ENCODE measurements at regions not wholly inside any gene's neighbourhood (a gene's known extent, or its start where the extent isn't known, plus 50 kb on each side); places are given as distances from the start of the nearest gene placed in this dataset.

DNA sequence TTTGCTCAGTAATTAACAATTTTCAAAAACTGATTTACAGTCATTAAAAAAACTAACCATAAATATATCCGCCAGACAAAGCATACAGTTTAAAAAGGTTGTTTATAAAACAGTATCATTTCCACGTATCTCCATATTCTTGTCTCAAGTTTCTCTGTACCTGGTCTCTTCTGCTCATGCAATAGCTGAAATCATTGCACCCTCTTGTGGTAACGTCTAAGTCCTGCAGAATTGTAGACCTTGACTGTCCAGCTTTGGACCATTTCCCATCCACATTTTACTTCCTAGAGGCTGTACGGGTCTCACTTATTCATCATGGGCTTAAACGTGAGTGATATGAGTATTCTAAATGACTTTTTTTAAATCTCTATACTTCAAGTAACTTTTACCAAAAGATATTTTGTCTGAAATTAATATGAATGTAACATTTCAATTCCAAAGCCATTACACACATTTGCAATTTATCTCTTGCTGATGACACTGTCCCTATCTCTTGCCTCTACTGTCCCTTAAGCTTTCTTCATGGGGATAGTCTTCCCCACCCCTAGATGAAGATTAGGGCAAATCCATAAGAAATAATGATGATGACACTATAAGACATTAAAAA is 118.5 kb downstream of the BTC start:
- H3K27ac ChIP-seq (ENCODE audit: low read depth, low read length, poor library complexity, severe bottlenecking): no peak overlapping the region
- no TSS peak for BruUV-seq (replicated peaks)
- H2AFZ ChIP-seq (ENCODE audit: low read length): no peak overlapping the region
- CTCF ChIA-PET (ENCODE audit: unreplicated experiment): no interaction called here
- TF ChIP-seq EZH2phosphoT487 (IDR thresholded peaks at IDR 0.05; ENCODE audit: borderline replicate concordance, low read depth, low read length): no peak
- TF ChIP-seq, protein P1, sequence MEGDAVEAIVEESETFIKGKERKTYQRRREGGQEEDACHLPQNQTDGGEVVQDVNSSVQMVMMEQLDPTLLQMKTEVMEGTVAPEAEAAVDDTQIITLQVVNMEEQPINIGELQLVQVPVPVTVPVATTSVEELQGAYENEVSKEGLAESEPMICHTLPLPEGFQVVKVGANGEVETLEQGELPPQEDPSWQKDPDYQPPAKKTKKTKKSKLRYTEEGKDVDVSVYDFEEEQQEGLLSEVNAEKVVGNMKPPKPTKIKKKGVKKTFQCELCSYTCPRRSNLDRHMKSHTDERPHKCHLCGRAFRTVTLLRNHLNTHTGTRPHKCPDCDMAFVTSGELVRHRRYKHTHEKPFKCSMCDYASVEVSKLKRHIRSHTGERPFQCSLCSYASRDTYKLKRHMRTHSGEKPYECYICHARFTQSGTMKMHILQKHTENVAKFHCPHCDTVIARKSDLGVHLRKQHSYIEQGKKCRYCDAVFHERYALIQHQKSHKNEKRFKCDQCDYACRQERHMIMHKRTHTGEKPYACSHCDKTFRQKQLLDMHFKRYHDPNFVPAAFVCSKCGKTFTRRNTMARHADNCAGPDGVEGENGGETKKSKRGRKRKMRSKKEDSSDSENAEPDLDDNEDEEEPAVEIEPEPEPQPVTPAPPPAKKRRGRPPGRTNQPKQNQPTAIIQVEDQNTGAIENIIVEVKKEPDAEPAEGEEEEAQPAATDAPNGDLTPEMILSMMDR (conservative IDR thresholded peaks at IDR 0.05; ENCODE audit: low read length): peak; percentile 81
- H4K20me1 ChIP-seq (ENCODE audit: insufficient read depth, low read length): no peaks in the 10 kb centered on the region
- H3K4me2 ChIP-seq (ENCODE audit: low read length): no peak overlapping the region
- no peaks in the 10 kb centered on the region for H3K9me2 ChIP-seq (ENCODE audit: insufficient read depth, low read length)
- intact Hi-C loops (cut with micrococcal nuclease; ENCODE audit: unreplicated experiment): loop anchor here (2.0 to 10.0 kb wide), 3 partner anchors 305 to 481 kb away; no protein-coding TSS in a partner anchor
- no peaks in the 10 kb centered on the region for H3K9me3 ChIP-seq (ENCODE audit: low read length)
- H3K4me3 ChIP-seq (ENCODE audit: low read depth, low read length, poor library complexity, severe bottlenecking): no peak overlapping the region
- no peaks in the 10 kb centered on the region for H3K79me2 ChIP-seq (ENCODE audit: insufficient read depth, low read depth, low read length)
- POLR2A ChIA-PET: no interaction called here
- no peaks in the 10 kb centered on the region for H3K36me3 ChIP-seq (ENCODE audit: insufficient read depth, low read length)
- H3K4me1 ChIP-seq (ENCODE audit: insufficient read depth, low read length, poor library complexity, severe bottlenecking): no peaks in the 10 kb centered on the region
- peak; percentile 40 for DNase-seq (ENCODE audit: low spot score)

DNA sequence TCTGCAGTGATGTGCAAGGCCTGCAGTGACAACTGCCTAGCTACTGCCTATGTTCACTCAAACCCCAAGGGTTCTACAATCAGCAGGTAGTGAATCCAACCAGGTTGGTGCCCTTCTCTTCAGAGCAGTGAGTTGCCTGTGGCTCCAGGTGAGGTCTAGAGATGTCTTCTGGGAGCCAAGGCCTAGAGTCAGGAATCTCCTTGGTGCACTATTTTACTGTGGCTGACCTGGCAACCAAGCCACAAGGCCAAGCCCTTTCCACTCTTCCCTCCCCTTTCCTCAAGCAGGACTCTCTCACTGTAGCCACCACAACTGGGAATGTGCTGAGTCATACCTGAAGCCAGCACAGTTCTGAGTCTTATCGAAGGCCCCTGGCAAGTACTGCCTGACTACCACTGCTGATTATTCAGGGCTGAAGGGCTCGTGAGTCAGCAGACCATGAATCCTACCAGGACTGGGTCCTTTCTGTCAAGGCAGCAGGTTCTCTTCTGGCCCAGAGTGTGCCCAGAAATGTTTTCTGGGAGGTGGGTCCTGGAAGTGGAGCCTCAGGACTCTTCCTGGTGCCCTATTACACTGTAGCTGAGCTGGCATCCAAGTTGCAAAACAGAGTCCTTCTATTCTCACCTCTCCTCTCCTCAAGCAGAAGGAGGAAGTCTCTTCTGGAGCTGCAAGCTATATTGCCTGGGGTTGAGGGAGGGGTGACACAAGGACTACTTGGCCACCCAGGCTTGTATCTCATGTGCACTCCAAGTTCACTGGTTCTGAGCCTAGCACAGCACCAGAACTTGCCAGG is 111.6 kb downstream of the BTC start:
- no peaks in the 10 kb centered on the region for H3K36me3 ChIP-seq (ENCODE audit: insufficient read depth, low read length)
- no peak overlapping the region for H3K4me2 ChIP-seq (ENCODE audit: low read length)
- no TSS peak for BruUV-seq (replicated peaks)
- no peaks in the 10 kb centered on the region for H3K9me3 ChIP-seq (ENCODE audit: low read length)
- H3K79me2 ChIP-seq (ENCODE audit: insufficient read depth, low read depth, low read length): no peaks in the 10 kb centered on the region
- intact Hi-C loops (cut with micrococcal nuclease; ENCODE audit: unreplicated experiment): no loop called here
- H3K4me1 ChIP-seq (ENCODE audit: insufficient read depth, low read length, poor library complexity, severe bottlenecking): no peaks in the 10 kb centered on the region
- H2AFZ ChIP-seq (ENCODE audit: low read length): no peak overlapping the region
- no peak for DNase-seq (ENCODE audit: low spot score)
- H4K20me1 ChIP-seq (ENCODE audit: insufficient read depth, low read length): no peaks in the 10 kb centered on the region
- TF ChIP-seq EZH2phosphoT487 (IDR thresholded peaks at IDR 0.05; ENCODE audit: borderline replicate concordance, low read depth, low read length): no peak
- TF ChIP-seq, protein P1 (conservative IDR thresholded peaks at IDR 0.05; ENCODE audit: low read length): no peak
- H3K27ac ChIP-seq (ENCODE audit: low read depth, low read length, poor library complexity, severe bottlenecking): no peak overlapping the region
- H3K4me3 ChIP-seq (ENCODE audit: low read depth, low read length, poor library complexity, severe bottlenecking): no peak overlapping the region
- CTCF ChIA-PET (ENCODE audit: unreplicated experiment): no interaction called here
- POLR2A ChIA-PET: no interaction called here
- H3K9me2 ChIP-seq (ENCODE audit: insufficient read depth, low read length): no peaks in the 10 kb centered on the region

GRCh38 chr4:74692972-74693371 is 101.4 kb downstream of the BTC start:
- ChIA-PET CTCF (ENCODE audit: unreplicated experiment) (no interaction called here), POLR2A (interaction anchor here (0.7 kb wide), 1 partner anchor 211 kb away, joined by 4 read pairs; no protein-coding TSS in a partner anchor)
- Histone ChIP-seq H3K9me3 (ENCODE audit: low read length) (no peaks in the 10 kb centered on the region), H3K4me2 (ENCODE audit: low read length) (no peak overlapping the region), H3K9me2 (ENCODE audit: insufficient read depth, low read length) (no peaks in the 10 kb centered on the region), H3K4me1 (ENCODE audit: insufficient read depth, low read length, poor library complexity, severe bottlenecking) (no peaks in the 10 kb centered on the region), H3K4me3 (ENCODE audit: low read depth, low read length, poor library complexity, severe bottlenecking) (no peak overlapping the region), H4K20me1 (ENCODE audit: insufficient read depth, low read length) (no peaks in the 10 kb centered on the region), H3K36me3 (ENCODE audit: insufficient read depth, low read length) (no peaks in the 10 kb centered on the region), H3K27ac (ENCODE audit: low read depth, low read length, poor library complexity, severe bottlenecking) (no peak overlapping the region), H3K79me2 (ENCODE audit: insufficient read depth, low read depth, low read length) (no peaks in the 10 kb centered on the region), H2AFZ (ENCODE audit: low read length) (no peak overlapping the region)
- no TSS peak for BruUV-seq (replicated peaks)
- TF ChIP-seq EZH2phosphoT487 (IDR thresholded peaks at IDR 0.05; ENCODE audit: borderline replicate concordance, low read depth, low read length): no peak
- TF ChIP-seq, protein P1 (conservative IDR thresholded peaks at IDR 0.05; ENCODE audit: low read length): no peak
- intact Hi-C loops (cut with micrococcal nuclease; ENCODE audit: unreplicated experiment): no loop called here
- no peak for DNase-seq (ENCODE audit: low spot score)

Data from OCI-LY7 (cell line).